GM23248 (cell line): ENCODE measurements at regions not wholly inside any gene's neighbourhood (a gene's known extent, or its start where the extent isn't known, plus 50 kb on each side); places are given as distances from the start of the nearest gene placed in this dataset.

Source experiments
- DNase-seq: peaks from one replicate; pipeline ENCODE4 v3.0.0-alpha.2; 2015
- H2AFZ ChIP-seq: fragments of 200-600 bp; sonication (generic); 2 replicates; pipeline ENCODE4 v1.6.1; 2016; ENCODE audit warnings: antibody characterized with exemption
- H3F3A ChIP-seq: fragments of 200-600 bp; sonication (generic); 2 replicates; pipeline ENCODE4 v1.6.1; 2016; ENCODE audit warnings: mild to moderate bottlenecking, antibody characterized with exemption, mixed run types; ENCODE audit not compliant: insufficient read depth
- H3K27ac ChIP-seq: fragments of 200-600 bp; sonication (generic); 2 replicates; pipeline ENCODE4 v1.5.1; 2016; ENCODE audit warnings: mild to moderate bottlenecking
- H3K27me3 ChIP-seq: fragments of 200-600 bp; sonication (generic); replicated peaks from 2 replicates; pipeline ENCODE4 v1.6.1; 2016; ENCODE audit warnings: mild to moderate bottlenecking; ENCODE audit not compliant: insufficient read depth
- H3K36me3 ChIP-seq: fragments of 200-600 bp; sonication (generic); 2 replicates; pipeline ENCODE4 v1.6.1; 2016; ENCODE audit warnings: low read depth, mild to moderate bottlenecking
- H3K4me1 ChIP-seq: fragments of 200-600 bp; sonication (generic); 2 replicates; pipeline ENCODE4 v1.6.1; 2016; ENCODE audit warnings: mild to moderate bottlenecking; ENCODE audit not compliant: insufficient read depth
- H3K4me2 ChIP-seq: fragments of 200-600 bp; sonication (generic); one replicate; pipeline ENCODE4 v1.6.1; 2016; ENCODE audit warnings: mild to moderate bottlenecking; ENCODE audit not compliant: unreplicated experiment
- H3K4me3 ChIP-seq: fragments of 200-600 bp; sonication (generic); 2 replicates; pipeline ENCODE4 v1.5.1; 2016; ENCODE audit warnings: mild to moderate bottlenecking
- H3K79me2 ChIP-seq: fragments of 200-600 bp; sonication (generic); 2 replicates; pipeline ENCODE4 v1.6.1; 2016; ENCODE audit warnings: mild to moderate bottlenecking; ENCODE audit not compliant: insufficient read depth
- H3K9ac ChIP-seq: fragments of 200-600 bp; sonication (generic); 2 replicates; pipeline ENCODE4 v1.6.1; 2016; ENCODE audit warnings: mild to moderate bottlenecking
- H3K9me2 ChIP-seq: fragments of 200-600 bp; sonication (generic); 2 replicates; pipeline ENCODE4 v1.6.1; 2016; ENCODE audit warnings: mixed run types, mild to moderate bottlenecking, moderate library complexity; ENCODE audit not compliant: insufficient read depth
- H3K9me3 ChIP-seq: fragments of 200-600 bp; sonication (generic); one replicate; pipeline ENCODE4 v1.6.1; 2017; ENCODE audit warnings: low read depth
- H4K20me1 ChIP-seq: fragments of 200-600 bp; sonication (generic); 2 replicates; pipeline ENCODE4 v1.6.0; 2016; ENCODE audit not compliant: insufficient read depth
- EZH2 ChIP-seq: fragments of 200-600 bp; sonication (generic); IDR thresholded peaks from 2 replicates; pipeline ENCODE4 v1.6.1; 2018; ENCODE audit warnings: antibody characterized with exemption, mild to moderate bottlenecking; ENCODE audit not compliant: insufficient read depth, poor library complexity, severe bottlenecking
- EZH2phosphoT487 ChIP-seq: fragments of 200-600 bp; sonication (generic); IDR thresholded peaks from 2 replicates; pipeline ENCODE4 v1.6.1; 2018; ENCODE audit warnings: antibody characterized with exemption, moderate library complexity, mild to moderate bottlenecking, low read depth; ENCODE audit not compliant: insufficient read depth
- WGBS, 2 experiments: methylation state at CpG; one replicate each; pipeline ENCODE4 v1.1.6; 2015 to 2017; ENCODE audit warnings: low lambda C conversion rate in 2 of 2, low coverage in 1 of 2; ENCODE audit errors: missing lambda C conversion rate in 2 of 2; 5-methylcytosine and 5-hydroxymethylcytosine counted together
- in situ Hi-C: fragments of 300-500 bp; cut with MboI; formaldehyde crosslinking; loops from 2 replicates; pipeline ENCODE4 v1.15.0; 2020

DNA sequence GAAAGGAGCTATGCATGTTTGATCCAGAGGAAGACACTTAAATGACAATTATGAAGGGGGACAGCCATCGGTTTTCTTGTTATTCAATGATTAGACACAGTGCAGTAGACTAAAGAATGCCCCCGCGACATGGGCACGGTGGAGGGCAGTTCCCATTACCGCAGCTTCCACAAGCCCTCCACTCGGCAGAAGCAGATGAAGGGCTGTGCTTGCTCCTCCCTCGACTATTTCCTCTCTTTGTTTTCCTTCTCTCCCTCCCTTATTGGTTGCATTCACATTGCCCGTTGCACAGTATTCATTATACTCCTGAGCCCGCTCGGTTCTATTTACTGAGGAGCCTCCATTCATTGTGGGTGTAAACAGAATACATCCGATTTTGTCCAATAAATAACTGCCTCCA, 138.8 kb upstream of the RASSF8 start:
- H3K4me3 ChIP-seq, result no peak overlapping the region
- no peaks in the 10 kb centered on the region for H3K36me3 ChIP-seq
- no peaks in the 10 kb centered on the region for H3K4me1 ChIP-seq
- no peak overlapping the region for H3K9ac ChIP-seq
- H2AFZ ChIP-seq, result no peak overlapping the region
- WGBS, 2 experiments, result 84 to 85% methylated on average over 11 of the region's 11 CpGs
- H4K20me1 ChIP-seq, result no peaks in the 10 kb centered on the region
- DNase-seq, result no peak
- no peaks in the 10 kb centered on the region for H3K9me3 ChIP-seq
- H3K27me3 ChIP-seq, result no peaks in the 10 kb centered on the region
- H3K79me2 ChIP-seq, result no peaks in the 10 kb centered on the region
- no peaks in the 10 kb centered on the region for H3K9me2 ChIP-seq
- H3K27ac ChIP-seq, result no peak overlapping the region
- no peak for TF ChIP-seq EZH2phosphoT487
- H3K4me2 ChIP-seq, result no peak overlapping the region
- in situ Hi-C loops, result no loop called here
- H3F3A ChIP-seq, result no peaks in the 10 kb centered on the region

DNA sequence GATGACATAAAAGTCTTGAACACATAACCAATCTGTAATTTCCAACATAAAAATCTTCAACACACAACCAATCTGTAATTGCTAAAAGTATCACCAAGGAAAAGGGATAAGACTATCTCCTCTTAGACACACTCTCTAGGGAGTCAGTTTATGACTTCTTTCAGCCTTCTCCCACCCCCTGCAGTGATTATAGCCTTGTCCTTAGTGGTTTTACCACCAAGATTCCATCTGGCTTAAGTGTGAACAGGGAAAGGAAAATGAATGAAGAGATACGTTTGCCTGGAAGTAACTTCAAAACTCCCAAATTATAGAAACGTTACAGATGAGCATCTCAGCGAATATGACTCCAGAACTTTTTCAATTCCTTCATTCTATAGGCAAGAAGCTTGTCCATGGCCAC, 136.2 kb upstream of the RASSF8 start:
- DNase-seq, result no peak
- in situ Hi-C loops, result no loop called here
- WGBS, 2 experiments, result 91% methylated on average over 3 of the region's 3 CpGs

DNA sequence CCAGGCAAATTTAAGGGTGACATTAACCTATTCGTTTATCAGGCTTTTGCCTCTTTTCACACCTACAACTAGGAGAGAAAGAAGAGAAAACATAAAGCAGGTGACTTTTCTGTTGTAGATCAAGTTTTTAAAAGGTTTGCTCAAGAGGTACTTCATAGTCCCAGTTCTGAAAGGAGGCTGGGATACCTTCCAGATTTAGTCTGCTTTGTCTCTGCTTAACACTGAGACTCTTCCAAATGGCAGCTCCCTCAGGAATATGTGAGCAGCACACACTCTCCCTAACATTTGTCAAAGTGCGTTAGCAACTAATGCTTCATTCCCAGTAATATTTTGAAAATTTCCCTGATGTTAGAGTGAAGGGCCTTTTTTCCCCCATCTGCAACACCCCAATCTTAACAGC, 133.7 kb upstream of the RASSF8 start:
- no peak overlapping the region for H3K4me3 ChIP-seq
- no peaks in the 10 kb centered on the region for H3K9me3 ChIP-seq
- H3K4me1 ChIP-seq, result peaks cover 19% of the 10 kb centered on the region
- no peaks in the 10 kb centered on the region for H3K79me2 ChIP-seq
- H3K27ac ChIP-seq, result no peak overlapping the region
- in situ Hi-C loops, result no loop called here
- no peaks in the 10 kb centered on the region for H3K27me3 ChIP-seq
- no peaks in the 10 kb centered on the region for H4K20me1 ChIP-seq
- DNase-seq, result no peak
- WGBS, 2 experiments, result 89 to 90% methylated on average over 2 of the region's 2 CpGs
- peaks cover 16% of the 10 kb centered on the region for H3F3A ChIP-seq
- no peak overlapping the region for H3K4me2 ChIP-seq
- H3K36me3 ChIP-seq, result no peaks in the 10 kb centered on the region
- no peak for TF ChIP-seq EZH2
- no peak for TF ChIP-seq EZH2phosphoT487
- H3K9me2 ChIP-seq, result no peaks in the 10 kb centered on the region
- H2AFZ ChIP-seq, result no peak overlapping the region
- no peak overlapping the region for H3K9ac ChIP-seq

More for the DNA sequence above, 136.2 kb upstream of the RASSF8 start:
- TF ChIP-seq EZH2, result no peak
- no peak for TF ChIP-seq EZH2phosphoT487
- H3K9me3 ChIP-seq, result no peaks in the 10 kb centered on the region
- no peaks in the 10 kb centered on the region for H3K9me2 ChIP-seq
- H3K27ac ChIP-seq, result no peak overlapping the region
- no peaks in the 10 kb centered on the region for H3K4me1 ChIP-seq
- no peak overlapping the region for H3K4me3 ChIP-seq
- H2AFZ ChIP-seq, result no peak overlapping the region
- no peaks in the 10 kb centered on the region for H3K27me3 ChIP-seq
- no peaks in the 10 kb centered on the region for H3F3A ChIP-seq
- H3K36me3 ChIP-seq, result no peaks in the 10 kb centered on the region
- H3K4me2 ChIP-seq, result no peak overlapping the region
- H3K9ac ChIP-seq, result no peak overlapping the region
- no peaks in the 10 kb centered on the region for H3K79me2 ChIP-seq
- H4K20me1 ChIP-seq, result no peaks in the 10 kb centered on the region

DNA sequence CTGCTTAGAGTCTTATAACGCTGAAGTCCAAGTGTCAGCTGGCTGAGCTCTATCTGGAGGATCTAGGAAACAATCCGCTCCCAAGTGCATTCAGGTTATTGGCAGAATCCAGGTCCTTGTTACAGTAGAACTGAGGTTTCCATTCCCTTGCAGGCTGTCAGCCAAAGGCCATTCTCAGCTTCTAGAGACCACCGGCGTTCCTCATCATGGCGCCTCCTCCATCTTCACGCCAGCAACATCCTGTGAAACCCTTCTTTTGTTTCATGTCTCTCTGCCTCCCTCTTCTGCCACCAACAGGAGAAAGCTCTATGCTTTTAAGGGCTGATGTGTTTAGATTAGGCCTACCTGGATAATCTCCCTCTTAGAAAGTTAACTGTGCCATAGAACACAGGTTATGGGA, 133.0 kb upstream of the RASSF8 start:
- 89 to 93% methylated on average over 6 of the region's 6 CpGs for WGBS, 2 experiments
- H3K4me3 ChIP-seq, result no peak overlapping the region
- H3K4me1 ChIP-seq, result peaks cover 26% of the 10 kb centered on the region
- no peaks in the 10 kb centered on the region for H3K36me3 ChIP-seq
- peaks cover 23% of the 10 kb centered on the region for H3F3A ChIP-seq
- in situ Hi-C loops, result no loop called here
- no peak overlapping the region for H3K4me2 ChIP-seq
- H3K79me2 ChIP-seq, result no peaks in the 10 kb centered on the region
- H3K27me3 ChIP-seq, result no peaks in the 10 kb centered on the region
- H3K9ac ChIP-seq, result no peak overlapping the region
- H4K20me1 ChIP-seq, result no peaks in the 10 kb centered on the region
- no peak overlapping the region for H2AFZ ChIP-seq
- H3K9me2 ChIP-seq, result no peaks in the 10 kb centered on the region
- no peak for DNase-seq
- TF ChIP-seq EZH2, result no peak
- no peak for TF ChIP-seq EZH2phosphoT487
- H3K9me3 ChIP-seq, result no peaks in the 10 kb centered on the region
- no peak overlapping the region for H3K27ac ChIP-seq

DNA sequence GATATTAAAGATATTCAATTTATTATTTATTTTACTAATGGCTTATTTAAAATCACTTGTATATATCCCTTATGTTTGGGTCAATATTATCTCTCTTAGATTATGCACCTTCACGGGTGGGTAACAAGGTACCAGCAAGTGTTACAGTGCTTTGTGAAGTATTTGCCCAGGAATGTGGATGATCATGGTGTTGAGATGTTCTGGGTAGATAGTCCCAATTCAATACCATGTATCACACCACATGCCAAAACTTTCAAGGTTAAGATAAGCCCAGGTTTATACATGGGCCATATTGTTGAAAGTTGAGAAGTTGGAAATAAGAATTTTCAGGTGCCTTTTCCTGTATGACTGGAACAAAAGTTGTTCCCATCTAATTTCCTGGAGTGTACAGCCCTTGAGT, 131.3 kb upstream of the RASSF8 start:
- no peak overlapping the region for H3K27ac ChIP-seq
- H3K79me2 ChIP-seq, result no peaks in the 10 kb centered on the region
- H3K9me3 ChIP-seq, result no peaks in the 10 kb centered on the region
- H3K4me2 ChIP-seq, result no peak overlapping the region
- H3K4me3 ChIP-seq, result no peak overlapping the region
- H3K9me2 ChIP-seq, result peaks cover 1% of the 10 kb centered on the region; the same call in 1 of the 2 replicates
- 97 to 100% methylated on average over 1 of the region's 1 CpG for WGBS, 2 experiments
- DNase-seq, result no peak
- no peak for TF ChIP-seq EZH2
- no peak for TF ChIP-seq EZH2phosphoT487
- H2AFZ ChIP-seq, result no peak overlapping the region
- H4K20me1 ChIP-seq, result no peaks in the 10 kb centered on the region
- H3K9ac ChIP-seq, result no peak overlapping the region
- H3F3A ChIP-seq, result peaks cover 29% of the 10 kb centered on the region
- peaks cover 33% of the 10 kb centered on the region for H3K4me1 ChIP-seq
- no peaks in the 10 kb centered on the region for H3K36me3 ChIP-seq
- in situ Hi-C loops, result no loop called here
- no peaks in the 10 kb centered on the region for H3K27me3 ChIP-seq
